Activated naive CD4-positive, alpha-beta T cell treated with anti-CD3 and anti-CD28 coated beads, Interleukin-2, amount 50 U/mL, for 24 hours (primary cell): ENCODE measurements at regions not wholly inside any gene's neighbourhood (a gene's known extent, or its start where the extent isn't known, plus 50 kb on each side); places are given as distances from the start of the nearest gene placed in this dataset.
"Not testable (repeated sequence)": the region's sequence is repeated elsewhere in the genome, so short reads cannot be mapped to it uniquely, and the experiment has no call there.

Source experiments
- H3K27ac Mint-ChIP-seq: one replicate; pipeline ENCODE4 v1.8.0; 2021; ENCODE audit warnings: mild to moderate bottlenecking, mixed read lengths
- H3K27me3 Mint-ChIP-seq: one replicate; pipeline ENCODE4 v1.8.0; 2021; ENCODE audit warnings: mixed read lengths
- H3K36me3 Mint-ChIP-seq: one replicate; pipeline ENCODE4 v1.8.0; 2021; ENCODE audit warnings: mixed read lengths
- H3K4me1 Mint-ChIP-seq: one replicate; pipeline ENCODE4 v1.8.0; 2021; ENCODE audit warnings: mixed read lengths
- H3K4me3 Mint-ChIP-seq: one replicate; pipeline ENCODE4 v1.8.0; 2021; ENCODE audit warnings: mild to moderate bottlenecking, mixed read lengths
- H3K9me3 Mint-ChIP-seq: one replicate; pipeline ENCODE4 v1.8.0; 2021; ENCODE audit warnings: mixed read lengths

DNA sequence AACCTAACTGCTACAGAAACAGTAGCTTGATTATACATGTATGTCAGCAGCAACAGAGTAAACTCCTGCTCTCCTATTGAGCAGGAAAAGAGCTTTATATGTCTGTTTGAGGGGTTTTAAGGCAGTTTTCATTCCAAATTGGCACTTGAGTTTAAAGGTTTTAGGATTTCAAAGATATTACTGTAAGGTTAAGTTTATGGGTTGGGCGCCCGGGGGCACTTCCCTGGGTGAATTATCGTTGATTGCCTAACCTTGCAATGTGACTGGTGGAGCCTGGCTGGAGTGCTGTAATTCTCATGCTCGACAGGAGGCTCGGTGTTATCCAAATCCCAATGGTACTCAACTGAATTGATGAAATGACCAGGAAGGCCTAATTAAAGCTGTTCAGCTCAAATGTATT is 1586.1 kb downstream of the OLFM4 start:
- Mint-ChIP-seq H3K4me3 (no peak overlapping the region), H3K27ac (no peak overlapping the region), H3K36me3 (no peaks in the 10 kb centered on the region), H3K27me3 (no peaks in the 10 kb centered on the region), H3K9me3 (no peaks in the 10 kb centered on the region), H3K4me1 (no peaks in the 10 kb centered on the region)

DNA sequence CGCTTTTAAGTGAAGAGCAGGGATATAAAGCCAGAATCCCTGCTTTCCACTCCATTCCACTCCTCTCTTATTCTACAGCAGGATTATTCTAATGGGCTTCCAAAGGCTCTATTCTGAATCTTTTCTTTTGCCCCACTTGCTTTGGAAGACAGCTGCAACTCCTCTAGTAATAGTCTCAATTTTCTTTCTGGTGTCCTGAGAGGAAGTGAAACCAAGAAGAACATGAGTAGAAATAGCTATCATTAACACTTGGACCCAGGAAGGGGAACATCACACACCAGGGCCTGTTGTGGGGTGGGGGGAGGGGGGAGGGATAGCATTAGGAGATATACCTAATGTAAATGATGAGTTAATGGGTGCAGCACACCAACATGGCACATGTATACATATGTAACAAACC is 1597.9 kb downstream of the OLFM4 start:
- not testable (repeated sequence) for H3K9me3 Mint-ChIP-seq, H3K4me3 Mint-ChIP-seq, H3K27ac Mint-ChIP-seq, H3K27me3 Mint-ChIP-seq, H3K36me3 Mint-ChIP-seq, H3K4me1 Mint-ChIP-seq

GRCh38 chr13:54627646-54628372 is 1599.2 kb downstream of the OLFM4 start:
- Mint-ChIP-seq H3K27ac (no peak overlapping the region), H3K4me1 (no peaks in the 10 kb centered on the region), H3K27me3 (no peaks in the 10 kb centered on the region), H3K4me3 (no peak overlapping the region), H3K9me3 (no peaks in the 10 kb centered on the region), H3K36me3 (no peaks in the 10 kb centered on the region)

GRCh38 chr13:54628383-54628782 is 1599.8 kb downstream of the OLFM4 start:
- H3K4me1 Mint-ChIP-seq, result no peaks in the 10 kb centered on the region
- no peaks in the 10 kb centered on the region for H3K27me3 Mint-ChIP-seq
- no peak overlapping the region for H3K4me3 Mint-ChIP-seq
- H3K9me3 Mint-ChIP-seq, result no peaks in the 10 kb centered on the region
- no peaks in the 10 kb centered on the region for H3K36me3 Mint-ChIP-seq
- no peak overlapping the region for H3K27ac Mint-ChIP-seq

DNA sequence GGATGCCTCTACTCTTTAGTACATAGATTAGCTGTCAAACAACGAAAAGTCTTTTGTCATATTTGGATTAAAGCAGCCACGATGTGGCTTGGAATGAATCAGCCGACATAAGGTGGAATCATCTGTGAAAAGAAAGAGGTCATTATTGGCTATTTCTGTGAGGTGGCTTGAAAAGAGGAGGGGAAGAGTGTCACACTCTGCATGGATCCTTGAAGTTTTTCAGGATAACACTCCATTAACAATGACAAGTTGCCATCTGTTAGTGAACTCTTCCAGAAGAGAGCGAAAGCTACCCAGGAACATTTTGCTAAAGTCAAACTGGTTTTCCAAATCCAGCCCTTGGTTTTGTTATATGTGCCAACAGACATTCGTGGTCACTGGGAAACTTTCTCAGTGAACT is 1604.8 kb downstream of the OLFM4 start:
- H3K9me3 Mint-ChIP-seq, result no peaks in the 10 kb centered on the region
- no peaks in the 10 kb centered on the region for H3K4me1 Mint-ChIP-seq
- H3K27me3 Mint-ChIP-seq, result no peaks in the 10 kb centered on the region
- no peak overlapping the region for H3K27ac Mint-ChIP-seq
- H3K4me3 Mint-ChIP-seq, result no peak overlapping the region
- no peaks in the 10 kb centered on the region for H3K36me3 Mint-ChIP-seq

DNA sequence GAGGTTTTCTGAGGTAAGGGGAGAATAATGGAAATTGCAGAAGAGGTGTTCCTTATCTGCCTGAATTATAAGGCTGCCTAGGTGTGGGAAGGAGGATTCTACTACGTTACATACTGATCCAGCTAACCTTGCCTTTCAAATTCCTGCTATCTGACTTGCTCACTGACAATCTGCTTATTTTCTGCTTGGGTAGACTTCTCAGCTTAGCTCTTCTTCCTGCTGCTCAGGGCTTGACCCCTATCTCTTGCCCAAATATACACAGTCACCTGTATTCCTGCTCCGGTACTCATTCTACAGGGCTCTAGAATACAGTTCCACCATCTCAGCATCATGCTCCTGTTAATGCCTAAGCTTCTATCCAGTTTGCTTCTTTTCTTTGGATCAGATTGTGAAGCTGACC is 1607.6 kb downstream of the OLFM4 start:
- no peak overlapping the region for H3K27ac Mint-ChIP-seq
- no peaks in the 10 kb centered on the region for H3K36me3 Mint-ChIP-seq
- no peaks in the 10 kb centered on the region for H3K27me3 Mint-ChIP-seq
- no peaks in the 10 kb centered on the region for H3K4me1 Mint-ChIP-seq
- H3K4me3 Mint-ChIP-seq, result no peak overlapping the region
- peaks cover 4% of the 10 kb centered on the region for H3K9me3 Mint-ChIP-seq

- H3K27me3 Mint-ChIP-seq, result no peaks in the 10 kb centered on the region
- peaks cover under 1% of the 10 kb centered on the region for H3K36me3 Mint-ChIP-seq
- H3K4me3 Mint-ChIP-seq, result no peak overlapping the region
- no peaks in the 10 kb centered on the region for H3K4me1 Mint-ChIP-seq
- no peak overlapping the region for H3K27ac Mint-ChIP-seq
- H3K9me3 Mint-ChIP-seq, result peaks cover 5% of the 10 kb centered on the region
These were observed 1608.8 kb downstream of the OLFM4 start for GRCh38 chr13:54637366-54637765.

DNA sequence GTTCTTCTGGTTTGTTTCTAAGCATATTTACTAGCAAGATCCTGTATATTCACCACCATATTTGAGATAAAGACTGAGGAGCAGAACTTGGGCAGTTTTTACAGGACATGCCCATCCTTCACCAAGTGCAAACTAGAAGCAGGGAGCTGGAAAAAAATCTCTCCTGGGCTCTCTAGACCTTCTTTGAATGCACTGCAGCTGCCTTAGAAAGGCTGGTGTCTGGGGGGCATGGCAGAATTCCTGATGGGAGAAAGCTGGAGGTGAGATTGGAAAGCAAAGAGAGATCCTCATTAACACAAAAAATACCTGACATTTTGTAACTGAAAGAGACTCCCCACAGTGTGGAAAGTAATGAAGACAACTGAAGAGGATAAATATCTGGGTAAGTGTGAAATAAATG is 1612.1 kb downstream of the OLFM4 start:
- H3K27me3 Mint-ChIP-seq, result no peaks in the 10 kb centered on the region
- H3K4me3 Mint-ChIP-seq, result no peak overlapping the region
- H3K36me3 Mint-ChIP-seq, result peaks cover 2% of the 10 kb centered on the region

DNA sequence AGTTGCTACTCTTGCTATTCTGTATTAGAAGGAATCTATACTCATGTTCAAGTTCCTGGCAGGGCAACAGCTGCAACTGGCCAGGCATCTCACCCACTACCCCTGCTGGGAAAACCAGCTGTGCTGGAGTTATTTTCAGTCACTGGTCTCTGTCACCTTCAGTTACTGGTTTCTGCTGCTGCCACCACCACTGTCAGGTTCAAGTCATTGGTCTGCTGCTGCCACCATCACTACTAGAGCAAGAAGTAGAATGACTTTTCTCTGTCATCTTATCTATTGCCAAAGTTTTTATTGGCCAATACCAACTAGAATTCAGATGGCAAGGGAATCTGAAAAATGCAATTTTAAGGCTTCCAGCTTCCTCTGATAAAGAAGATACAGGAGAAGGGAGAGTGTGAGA is 1615.2 kb downstream of the OLFM4 start:
- H3K9me3 Mint-ChIP-seq, result peaks cover 14% of the 10 kb centered on the region
- no peaks in the 10 kb centered on the region for H3K4me1 Mint-ChIP-seq
- no peak overlapping the region for H3K27ac Mint-ChIP-seq
- H3K27me3 Mint-ChIP-seq, result no peaks in the 10 kb centered on the region
- H3K36me3 Mint-ChIP-seq, result peaks cover 2% of the 10 kb centered on the region
- no peak overlapping the region for H3K4me3 Mint-ChIP-seq

More for the DNA sequence above, 1612.1 kb downstream of the OLFM4 start:
- H3K4me1 Mint-ChIP-seq, result no peaks in the 10 kb centered on the region
- no peak overlapping the region for H3K27ac Mint-ChIP-seq
- H3K9me3 Mint-ChIP-seq, result peaks cover 12% of the 10 kb centered on the region

- H3K4me3 Mint-ChIP-seq, result no peak overlapping the region
- peaks cover 2% of the 10 kb centered on the region for H3K36me3 Mint-ChIP-seq
- no peaks in the 10 kb centered on the region for H3K4me1 Mint-ChIP-seq
- no peaks in the 10 kb centered on the region for H3K27me3 Mint-ChIP-seq
- H3K9me3 Mint-ChIP-seq, result peaks cover 10% of the 10 kb centered on the region
- H3K27ac Mint-ChIP-seq, result no peak overlapping the region
These were observed 1618.7 kb downstream of the OLFM4 start for GRCh38 chr13:54647275-54647674.

DNA sequence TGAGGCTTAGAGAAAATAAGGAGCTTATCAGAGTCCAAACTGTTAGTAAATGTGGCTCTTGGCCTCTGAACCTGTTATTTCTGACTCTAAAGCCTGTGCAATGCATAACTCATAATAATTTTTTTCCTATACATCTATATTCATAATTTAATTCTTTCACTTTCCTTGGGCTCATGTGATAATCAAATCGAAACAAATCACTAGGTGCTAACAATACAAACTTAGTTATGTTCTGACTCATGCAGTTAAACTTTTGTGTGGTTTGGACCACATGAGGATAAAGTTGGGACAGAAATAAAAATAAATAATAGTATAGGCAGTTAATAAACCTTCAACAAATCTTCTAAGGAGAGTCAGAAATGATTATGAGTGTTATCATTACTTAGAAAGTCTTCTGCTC is 1629.0 kb downstream of the OLFM4 start:
- H3K36me3 Mint-ChIP-seq, result no peaks in the 10 kb centered on the region
- no peaks in the 10 kb centered on the region for H3K4me1 Mint-ChIP-seq
- H3K9me3 Mint-ChIP-seq, result peaks cover 10% of the 10 kb centered on the region
- H3K4me3 Mint-ChIP-seq, result no peak overlapping the region
- no peaks in the 10 kb centered on the region for H3K27me3 Mint-ChIP-seq
- no peak overlapping the region for H3K27ac Mint-ChIP-seq

GRCh38 chr13:54658771-54659170 is 1630.2 kb downstream of the OLFM4 start:
- Mint-ChIP-seq H3K27ac (no peak overlapping the region), H3K4me1 (no peaks in the 10 kb centered on the region), H3K9me3 (peaks cover 10% of the 10 kb centered on the region), H3K4me3 (no peak overlapping the region), H3K27me3 (no peaks in the 10 kb centered on the region), H3K36me3 (no peaks in the 10 kb centered on the region)

- Mint-ChIP-seq H3K4me1 (no peaks in the 10 kb centered on the region), H3K27me3 (no peaks in the 10 kb centered on the region), H3K9me3 (peaks cover 10% of the 10 kb centered on the region), H3K27ac (no peak overlapping the region), H3K4me3 (no peak overlapping the region), H3K36me3 (no peaks in the 10 kb centered on the region)
These were observed 1631.7 kb downstream of the OLFM4 start for GRCh38 chr13:54660277-54660676.

DNA sequence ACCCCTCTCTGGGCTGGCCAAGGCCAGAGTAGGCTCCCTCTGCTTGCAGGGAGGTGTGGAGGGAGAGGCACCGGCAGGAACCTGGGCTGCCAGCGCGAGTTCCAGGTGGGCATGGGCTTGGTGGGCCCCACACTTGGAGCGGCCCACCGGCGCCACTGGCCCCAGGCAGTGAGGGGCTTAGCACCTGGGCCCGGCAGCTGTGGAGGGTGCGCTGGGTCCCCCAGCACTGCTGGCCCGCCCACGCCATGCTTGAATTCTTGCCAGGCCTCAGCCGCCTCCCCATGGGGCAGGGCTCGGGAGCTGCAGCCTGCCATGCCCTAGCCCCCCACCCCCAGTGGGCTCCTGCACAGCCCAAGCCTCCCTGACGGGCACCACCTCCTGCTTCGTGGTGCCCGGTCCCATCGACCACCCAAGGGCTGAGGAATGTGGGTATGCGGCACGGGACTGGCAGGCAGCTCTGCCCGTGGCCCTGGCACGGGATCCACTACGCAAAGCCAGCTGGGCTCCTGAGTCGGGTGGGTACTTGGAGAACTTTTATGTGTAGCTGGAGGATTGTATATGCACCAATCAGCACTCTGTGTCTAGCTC is 1648.0 kb downstream of the OLFM4 start:
- Mint-ChIP-seq H3K4me3 (no peak overlapping the region), H3K27ac (no peak overlapping the region), H3K27me3 (no peaks in the 10 kb centered on the region), H3K4me1 (no peaks in the 10 kb centered on the region), H3K9me3 (peaks cover 11% of the 10 kb centered on the region), H3K36me3 (no peaks in the 10 kb centered on the region)

- H3K4me3 Mint-ChIP-seq, result no peak overlapping the region
- H3K36me3 Mint-ChIP-seq, result no peaks in the 10 kb centered on the region
- no peak overlapping the region for H3K27ac Mint-ChIP-seq
- H3K9me3 Mint-ChIP-seq, result peaks cover 10% of the 10 kb centered on the region
- H3K27me3 Mint-ChIP-seq, result no peaks in the 10 kb centered on the region
- H3K4me1 Mint-ChIP-seq, result no peaks in the 10 kb centered on the region
These were observed 1653.6 kb downstream of the OLFM4 start for GRCh38 chr13:54682184-54682583.

DNA sequence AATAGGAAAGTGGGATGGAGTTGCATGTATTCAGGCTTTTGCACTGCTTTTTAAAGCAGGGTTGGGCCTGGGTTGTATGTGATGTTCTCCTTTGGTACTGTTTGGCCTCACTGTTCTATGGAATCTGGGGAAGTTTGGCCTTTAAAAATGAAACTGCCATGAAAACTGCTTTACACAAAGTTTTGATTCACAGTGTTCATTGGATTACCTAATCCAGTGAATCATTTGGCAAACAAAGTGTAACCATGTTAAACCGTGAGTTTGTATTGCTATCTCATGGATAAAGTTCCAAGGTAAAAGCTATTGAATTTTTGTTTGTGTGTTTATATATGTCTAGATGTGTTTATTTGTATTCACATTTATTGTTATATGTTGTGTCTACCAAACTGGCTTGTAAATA is 1658.6 kb downstream of the OLFM4 start:
- Mint-ChIP-seq H3K27me3 (no peaks in the 10 kb centered on the region), H3K4me3 (no peak overlapping the region), H3K9me3 (peaks cover 9% of the 10 kb centered on the region), H3K27ac (no peak overlapping the region), H3K36me3 (no peaks in the 10 kb centered on the region), H3K4me1 (no peaks in the 10 kb centered on the region)

- H3K36me3 Mint-ChIP-seq, result no peaks in the 10 kb centered on the region
- peaks cover 8% of the 10 kb centered on the region for H3K9me3 Mint-ChIP-seq
- H3K4me3 Mint-ChIP-seq, result no peak overlapping the region
- no peaks in the 10 kb centered on the region for H3K4me1 Mint-ChIP-seq
- peaks cover under 1% of the 10 kb centered on the region for H3K27me3 Mint-ChIP-seq
- H3K27ac Mint-ChIP-seq, result no peak overlapping the region
These were observed 1671.2 kb downstream of the OLFM4 start for GRCh38 chr13:54699831-54700230.
